ENCODE measurements at regions not wholly inside any gene's neighbourhood (a gene's known extent, or its start where the extent isn't known, plus 50 kb on each side); places are given as distances from the start of the nearest gene placed in this dataset.
"Not testable (repeated sequence)": the region's sequence is repeated elsewhere in the genome, so short reads cannot be mapped to it uniquely, and the experiment has no call there.

DNA sequence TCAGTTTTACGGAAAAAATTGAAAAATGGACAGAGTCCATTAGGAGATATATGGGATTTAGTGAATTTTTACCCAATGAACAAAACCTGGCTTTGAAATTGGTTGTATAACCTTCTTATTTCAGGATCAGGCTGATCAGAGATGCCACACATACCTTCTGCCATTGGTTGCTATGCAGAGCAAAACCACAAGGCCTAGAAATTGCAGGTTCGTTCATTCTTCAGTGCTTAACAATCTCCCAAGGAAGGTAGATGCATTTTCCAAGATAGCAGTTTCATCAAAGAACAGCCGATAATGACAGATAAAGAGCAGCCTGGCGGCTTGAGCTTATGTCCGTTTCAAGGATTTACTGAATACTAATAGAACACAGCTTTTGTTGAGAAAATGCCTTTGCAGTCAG lies 868.8 kb downstream of the EPHA4 start:
- no peak for DNase-seq (ENCODE audit: low read depth in 2 of 2)

DNA sequence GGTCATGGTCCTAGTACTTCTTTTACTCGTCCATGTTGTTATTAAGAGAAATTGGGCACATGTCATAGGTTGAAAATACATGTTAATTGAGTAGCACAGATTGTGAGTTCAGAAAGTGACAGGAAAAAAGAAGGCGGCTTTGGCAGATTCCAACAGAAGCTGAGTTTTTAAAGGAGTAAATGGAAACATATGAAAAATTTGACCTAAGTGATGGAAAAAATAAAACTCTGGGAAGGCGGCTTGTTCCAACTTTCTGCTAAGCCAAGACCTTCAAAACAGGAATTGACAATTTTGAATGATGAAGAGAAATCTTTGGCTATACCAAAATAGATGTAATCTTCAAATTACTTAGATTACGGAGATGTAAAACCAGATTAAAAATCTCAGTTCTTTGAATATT lies 868.0 kb downstream of the EPHA4 start:
- no peak for DNase-seq (ENCODE audit: low read depth in 2 of 2)

DNA sequence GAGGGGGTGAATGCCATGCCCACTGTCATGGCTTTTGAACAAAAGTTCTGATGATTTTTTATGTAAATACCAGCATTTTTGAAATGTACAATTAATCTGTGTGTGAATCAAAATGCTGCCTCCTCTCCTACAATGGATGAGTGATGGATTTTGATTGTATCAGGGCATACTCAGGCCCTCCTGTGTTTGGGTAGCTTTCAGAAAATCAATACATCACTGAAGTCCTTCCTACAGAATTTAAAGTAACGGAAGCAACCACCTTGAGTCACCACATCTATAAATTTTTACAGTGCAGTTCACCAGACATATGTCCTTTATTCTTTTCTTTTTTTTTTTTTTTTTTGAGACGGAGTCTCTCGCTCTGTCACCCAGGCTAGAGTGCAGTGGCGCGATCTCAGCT lies 867.3 kb downstream of the EPHA4 start:
- no peak for DNase-seq (ENCODE audit: low read depth in 2 of 2)

DNA sequence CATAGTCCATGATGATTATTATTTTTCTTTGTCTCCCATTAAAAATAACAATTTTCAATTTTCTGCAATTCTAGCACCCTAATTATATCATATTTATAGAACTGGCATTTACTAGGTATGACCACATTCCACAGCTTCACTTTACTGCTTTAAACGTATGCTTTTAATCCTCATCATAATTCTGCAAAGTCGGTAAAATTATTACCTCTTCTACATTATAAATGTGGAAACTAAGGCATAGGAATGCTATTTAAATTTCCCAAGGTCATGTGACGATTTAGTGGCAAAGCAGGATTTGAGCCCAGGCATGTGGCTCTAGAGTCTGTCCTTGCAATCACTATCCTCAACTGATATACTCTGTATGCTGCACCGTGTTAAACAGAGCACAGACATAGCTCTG lies 866.4 kb downstream of the EPHA4 start:
- DNase-seq (ENCODE audit: low read depth in 2 of 2) = no peak

DNA sequence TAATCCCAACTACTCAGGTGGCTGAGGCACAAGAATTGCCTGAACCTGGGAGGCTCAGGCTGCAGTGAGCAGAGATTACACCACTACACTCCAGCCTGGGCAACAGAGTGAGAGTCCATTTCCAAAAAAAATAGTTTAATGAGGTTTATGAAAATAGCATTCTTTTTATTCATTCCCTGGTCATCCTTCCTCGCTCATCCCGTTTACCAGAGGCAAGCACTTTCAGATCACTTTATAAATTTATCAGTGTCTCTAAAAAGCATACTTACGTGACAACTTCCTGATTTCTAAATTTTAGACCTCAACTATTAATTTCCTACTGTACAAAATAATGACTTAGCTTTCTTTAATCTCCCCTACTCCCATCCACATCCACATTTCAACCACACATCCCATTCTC lies 864.8 kb downstream of the EPHA4 start:
- DNase-seq (ENCODE audit: low read depth in 2 of 2) = no peak

DNA sequence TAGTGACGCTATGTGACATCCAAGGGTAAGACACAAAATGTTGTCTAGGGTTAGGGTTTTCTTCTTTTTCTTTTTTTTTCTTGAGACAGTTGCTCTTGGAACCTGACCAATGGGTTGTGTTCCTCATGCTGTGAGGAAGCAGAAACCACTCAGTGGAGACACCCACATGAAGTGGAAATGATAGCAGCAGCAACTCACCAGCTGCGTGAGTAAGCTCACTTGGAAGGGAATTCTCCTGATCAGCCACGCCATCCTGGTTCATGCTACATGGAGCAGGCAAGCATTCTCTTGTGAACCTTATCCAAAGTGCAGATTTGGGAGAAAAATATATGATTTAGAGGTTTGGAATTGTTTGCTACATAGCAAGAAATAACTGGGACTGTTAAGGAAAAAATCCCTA lies 863.7 kb downstream of the EPHA4 start:
- DNase-seq (ENCODE audit: low read depth in 2 of 2) = no peak

DNA sequence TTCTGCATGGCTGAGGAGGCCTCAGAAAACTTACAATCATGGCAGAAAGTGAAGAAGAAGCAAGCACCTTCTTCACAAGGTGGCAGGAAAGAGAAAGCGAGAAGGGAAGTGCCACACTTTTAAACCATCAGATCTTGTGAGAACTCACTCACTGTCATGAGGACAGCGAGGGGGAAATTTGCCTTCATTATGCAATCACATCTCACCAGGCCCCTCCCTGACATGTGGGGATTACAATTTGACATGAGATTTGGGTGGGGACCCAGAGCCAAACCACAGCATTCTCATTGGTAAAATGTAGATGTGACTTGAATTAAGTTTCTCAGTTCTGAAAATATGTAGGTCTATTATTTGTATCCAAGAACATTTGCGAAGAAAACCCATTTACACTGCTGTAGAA lies 854.8 kb downstream of the EPHA4 start:
- DNase-seq (ENCODE audit: low read depth in 2 of 2) = no peak

DNA sequence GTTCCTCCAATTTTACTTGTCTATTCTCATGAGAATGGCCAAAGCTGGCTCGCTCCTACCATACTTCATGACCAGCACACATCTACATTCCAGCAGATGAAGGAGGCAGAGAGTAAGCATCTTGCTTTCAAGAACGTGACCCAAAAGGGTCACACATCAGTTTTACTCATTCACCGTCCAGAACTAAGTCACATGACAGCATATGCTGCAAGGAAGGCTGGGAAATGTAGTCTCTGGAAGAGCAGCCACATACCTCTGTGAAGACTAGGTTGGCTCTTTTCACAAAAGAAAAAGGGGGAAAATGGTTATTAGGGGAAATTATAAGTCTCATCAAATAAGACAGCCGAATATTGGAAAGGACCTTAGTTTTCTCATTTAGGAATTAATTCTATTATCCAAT lies 835.3 kb downstream of the EPHA4 start:
- DNase-seq (ENCODE audit: low read depth in 2 of 2) = no peak

DNA sequence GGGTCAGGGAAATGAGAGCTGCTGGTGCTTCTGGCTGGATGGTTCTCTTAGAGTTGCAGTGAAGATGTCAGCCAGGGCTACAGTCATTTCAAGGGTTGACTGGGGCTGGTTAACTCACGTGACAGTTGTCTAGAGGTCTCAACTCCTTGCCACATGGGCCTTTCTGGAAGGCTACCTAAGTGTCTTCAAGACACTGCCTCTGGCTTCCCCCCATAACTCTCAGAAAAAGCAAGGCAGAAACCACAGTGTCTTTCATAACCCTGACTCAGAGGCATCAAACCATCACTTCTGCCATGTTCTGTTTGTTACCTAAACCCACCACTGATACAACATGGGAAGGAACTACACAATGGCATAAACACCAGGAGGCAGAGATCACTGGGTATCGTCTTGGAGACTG lies 828.9 kb downstream of the EPHA4 start:
- DNase-seq (ENCODE audit: low read depth in 2 of 2) = no peak

DNA sequence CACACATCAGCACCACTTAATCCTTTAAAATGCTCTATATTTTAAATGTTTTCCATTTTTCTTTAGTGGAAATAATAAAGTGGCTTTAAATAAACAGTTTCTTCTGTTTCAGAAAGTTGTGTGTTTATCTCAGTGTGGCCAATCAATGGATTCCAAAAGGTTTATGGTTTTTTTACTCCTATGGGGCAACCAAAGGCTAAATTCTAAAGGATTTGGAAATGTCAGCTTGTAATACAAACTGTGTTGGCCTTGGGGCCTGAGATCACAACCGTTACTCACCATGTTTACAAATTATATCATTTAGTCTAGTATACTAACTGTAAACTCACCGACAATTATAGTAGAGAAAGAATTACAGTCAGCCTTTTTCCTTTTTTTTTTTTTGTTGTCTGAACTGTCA lies 827.2 kb downstream of the EPHA4 start:
- no peak for DNase-seq (ENCODE audit: low read depth in 2 of 2)

DNA sequence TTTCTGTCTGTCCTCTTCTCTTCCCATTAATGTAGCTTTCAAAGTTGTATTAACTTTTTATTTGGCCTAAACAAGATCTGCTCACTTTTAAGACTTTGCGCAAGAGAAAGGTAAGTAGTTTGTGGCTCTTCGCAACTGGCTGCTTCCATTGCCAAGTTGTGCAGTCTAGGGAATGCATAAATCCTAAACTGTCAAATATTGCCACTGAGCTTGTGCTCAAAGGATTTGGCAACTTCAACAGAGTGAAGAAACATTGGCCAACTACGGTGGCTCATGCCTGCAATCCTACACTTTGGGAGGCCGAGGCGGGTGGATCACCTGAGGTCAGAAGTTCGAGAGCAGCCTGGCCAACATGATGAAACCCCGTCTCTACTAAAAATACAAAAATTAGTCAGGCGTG lies 826.4 kb downstream of the EPHA4 start:
- no peak for DNase-seq (ENCODE audit: low read depth in 2 of 2)

DNA sequence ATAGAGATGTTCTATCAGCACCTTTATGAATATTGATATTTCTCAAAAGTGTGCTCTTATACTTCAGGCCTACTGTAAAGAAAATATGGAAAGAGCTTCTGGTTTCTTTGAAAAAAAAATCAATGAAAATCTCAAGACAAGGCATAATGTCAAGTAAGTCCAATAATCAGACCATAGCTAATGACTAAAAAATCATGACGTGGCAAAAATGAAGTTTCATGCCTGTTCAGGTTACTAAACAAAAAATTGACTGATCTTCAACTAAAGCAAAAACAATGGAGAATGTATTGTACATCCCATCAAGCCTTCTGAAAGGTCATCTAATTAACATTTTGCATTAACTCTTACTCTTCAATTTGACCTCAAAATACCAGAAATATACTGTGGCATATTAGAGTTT lies 824.4 kb downstream of the EPHA4 start:
- no peak for DNase-seq (ENCODE audit: low read depth in 2 of 2)

DNA sequence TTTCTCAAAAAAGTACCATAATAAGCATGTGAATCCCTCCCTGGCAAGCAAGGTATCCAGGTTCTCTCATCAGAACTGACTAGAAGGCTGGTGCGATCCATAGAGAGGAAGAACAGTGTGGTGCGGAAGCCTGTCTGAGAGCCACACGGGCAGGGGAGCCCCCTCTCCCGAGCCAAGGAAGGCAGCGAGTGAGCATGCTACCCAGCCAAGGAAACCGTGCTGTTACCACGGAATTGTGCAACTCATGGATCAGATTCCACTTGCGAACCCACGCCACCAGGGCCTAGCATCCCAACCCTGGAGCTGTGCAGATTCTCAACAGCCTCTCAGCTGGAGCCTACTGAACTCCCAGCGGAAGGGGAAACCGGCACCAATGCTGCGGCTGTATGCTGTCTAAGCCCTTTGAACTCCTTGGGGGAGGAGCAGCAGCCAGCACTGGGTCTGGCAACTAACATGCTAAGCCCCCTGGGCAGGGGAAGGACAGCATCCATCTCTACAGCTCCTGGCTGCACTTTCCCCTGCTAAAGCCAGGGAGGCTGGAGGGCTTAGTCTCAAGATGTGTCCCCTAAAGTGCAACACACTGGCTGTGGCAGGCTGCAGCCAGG lies 823.1 kb downstream of the EPHA4 start:
- DNase-seq (ENCODE audit: low read depth in 2 of 2) = no peak

DNA sequence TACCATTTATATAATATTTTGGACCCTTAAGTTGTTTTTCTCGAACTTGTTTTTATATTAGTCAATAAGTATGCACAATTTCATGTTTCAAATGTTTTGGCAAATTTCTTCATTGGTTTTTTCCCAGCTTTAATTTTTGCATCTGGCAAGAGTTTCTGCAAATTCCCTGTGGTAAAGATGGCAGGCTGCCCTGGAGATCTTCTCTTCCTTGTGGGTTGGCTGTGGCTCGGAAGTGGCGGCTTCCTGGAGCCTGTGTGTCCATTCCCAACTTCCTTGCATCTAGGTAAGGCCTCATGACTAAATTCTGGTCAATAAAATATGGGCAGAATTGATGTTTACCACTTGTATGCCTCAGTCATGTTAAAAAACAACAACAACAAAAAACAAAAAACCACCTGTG lies 818.6 kb downstream of the EPHA4 start:
- no peak for DNase-seq (ENCODE audit: low read depth in 2 of 2)

DNA sequence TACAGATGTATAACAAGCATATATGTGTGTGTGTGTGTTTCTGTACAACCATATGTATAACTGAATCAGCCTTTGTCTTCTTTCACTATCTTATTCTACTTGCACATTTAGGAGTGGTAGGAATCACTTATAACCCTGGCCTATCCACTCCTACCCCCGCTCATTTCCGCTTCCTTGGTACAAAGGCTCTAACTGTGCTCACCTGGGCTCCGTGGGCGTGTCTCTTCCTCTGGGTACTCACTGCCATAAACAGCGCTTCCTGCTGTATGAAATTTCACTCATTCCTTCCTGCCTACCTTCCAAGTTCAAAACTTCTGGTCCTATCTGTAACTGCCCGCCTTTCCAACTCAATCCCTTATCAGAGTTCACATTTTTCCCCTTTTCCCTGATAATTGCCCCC lies 815.5 kb downstream of the EPHA4 start:
- no peak for DNase-seq (ENCODE audit: low read depth in 2 of 2)

DNA sequence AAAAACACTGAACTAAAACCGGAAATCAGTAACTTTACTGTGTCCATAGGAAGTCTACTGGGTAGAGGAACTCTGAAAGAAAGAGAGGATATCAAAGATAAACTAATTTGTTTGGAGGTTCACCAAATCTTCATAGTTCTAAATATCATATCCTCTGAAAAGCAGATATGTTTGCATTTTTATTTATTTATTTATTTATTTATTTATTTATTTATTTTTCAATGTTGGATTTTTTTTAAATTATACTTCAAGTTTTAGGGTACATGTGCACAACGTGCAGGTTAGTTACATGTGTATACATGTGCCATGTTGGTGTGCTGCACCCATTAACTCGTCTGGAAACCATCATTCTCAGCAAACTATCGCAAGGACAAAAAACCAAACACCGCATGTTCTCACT lies 813.7 kb downstream of the EPHA4 start:
- not testable (repeated sequence) for DNase-seq (ENCODE audit: low read depth in 2 of 2)

DNA sequence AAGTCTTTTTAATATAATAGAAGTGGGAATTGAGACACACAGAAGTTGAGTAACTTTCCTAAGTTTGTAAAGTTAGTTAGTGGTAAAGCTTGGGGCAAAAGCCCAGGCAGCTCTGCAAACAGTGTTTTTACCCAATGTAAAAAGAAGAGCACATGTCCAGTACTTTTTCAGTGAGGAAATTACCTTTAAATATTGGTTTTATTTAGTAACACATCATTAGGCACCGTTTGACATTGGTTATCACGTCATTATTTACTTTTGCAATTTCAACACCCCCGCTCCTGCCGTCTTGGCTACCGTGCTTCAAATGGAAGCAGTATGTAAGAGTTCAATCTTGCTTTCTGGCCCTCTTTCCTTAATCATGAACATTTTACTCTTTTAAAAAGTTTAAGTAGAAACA lies 807.9 kb downstream of the EPHA4 start:
- DNase-seq (ENCODE audit: low read depth in 2 of 2) = no peak

DNA sequence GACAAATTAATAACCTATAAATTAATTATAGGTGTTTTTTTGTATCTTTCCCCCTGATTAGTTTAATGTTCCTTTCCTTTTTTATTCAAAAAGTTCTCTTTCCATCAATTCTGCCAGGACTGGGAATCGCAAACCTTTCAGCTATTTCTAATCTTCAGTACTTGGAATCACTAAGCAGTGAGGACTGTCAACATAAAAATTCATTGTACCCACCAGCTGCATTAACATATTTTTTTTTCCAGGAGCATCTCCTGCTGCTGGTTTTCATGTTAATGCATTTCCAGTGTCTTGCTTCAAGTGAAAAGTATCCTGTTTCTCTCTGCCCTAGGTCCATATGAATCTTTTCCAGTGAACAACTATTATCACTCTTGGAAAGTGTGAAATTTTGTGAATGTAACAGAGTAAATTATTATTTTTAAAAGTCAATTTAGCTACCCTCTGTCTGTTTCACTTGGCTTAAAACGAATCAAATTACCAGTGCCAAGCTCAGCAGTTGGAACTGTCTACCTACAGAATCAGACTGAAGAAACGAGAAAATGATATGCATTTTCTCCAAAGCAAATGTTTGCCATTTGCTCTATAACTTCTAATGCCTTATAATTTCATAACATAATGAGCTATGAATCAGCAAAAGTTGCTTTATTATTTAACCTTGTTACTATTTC lies 804.4 kb downstream of the EPHA4 start:
- DNase-seq (ENCODE audit: low read depth in 2 of 2) = no peak

DNA sequence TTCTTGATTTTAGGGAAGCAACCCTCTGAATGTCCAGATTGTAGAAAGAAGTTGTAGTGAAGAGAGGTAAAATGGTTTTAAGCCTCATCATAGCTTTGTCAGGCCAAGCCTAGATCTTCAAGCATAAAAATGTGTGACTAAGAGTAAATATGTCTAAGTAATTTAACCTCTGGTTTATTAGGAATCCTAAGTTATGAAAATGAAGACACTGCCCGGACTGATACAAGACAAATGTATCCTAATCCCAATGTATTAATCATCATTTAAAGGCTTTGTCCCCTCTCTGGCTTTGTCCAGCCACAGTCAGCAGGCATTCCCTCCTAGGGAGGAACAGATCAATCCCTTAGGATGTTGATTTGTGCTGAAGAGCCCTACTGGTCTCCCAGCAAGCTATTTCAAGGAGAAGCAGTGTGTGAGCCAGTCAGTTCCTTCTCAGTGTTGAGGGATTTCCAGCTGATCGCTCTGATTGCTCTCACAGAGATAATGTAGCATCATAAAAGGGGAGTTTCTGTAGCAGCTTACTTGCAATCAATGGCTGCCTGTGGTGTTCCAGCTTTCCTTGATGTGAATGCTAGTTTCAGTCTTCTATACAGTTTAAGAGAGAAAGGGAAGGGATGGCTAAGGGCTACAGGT lies 796.1 kb downstream of the EPHA4 start:
- no peak for DNase-seq (ENCODE audit: low read depth in 2 of 2)

DNA sequence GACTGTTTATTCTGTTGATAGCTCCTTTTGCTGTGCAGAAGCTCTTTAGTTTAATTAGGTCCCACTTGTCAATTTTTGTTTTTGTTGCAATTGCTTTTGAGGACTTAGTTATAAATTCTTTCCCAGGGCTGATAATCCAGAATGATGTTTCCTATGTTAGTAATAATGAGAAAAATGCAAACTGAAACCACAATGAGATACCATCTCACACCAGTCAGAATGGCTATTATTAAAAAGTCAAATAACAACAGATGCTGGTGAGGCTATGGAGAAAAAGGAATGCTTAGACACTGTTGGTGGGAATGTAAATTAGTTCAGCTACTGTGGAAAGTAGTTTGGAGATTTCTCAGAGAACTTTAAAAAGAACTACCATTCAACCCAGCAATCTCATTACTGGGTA lies 793.0 kb downstream of the EPHA4 start:
- not testable (repeated sequence) for DNase-seq (ENCODE audit: low read depth in 2 of 2)

DNA sequence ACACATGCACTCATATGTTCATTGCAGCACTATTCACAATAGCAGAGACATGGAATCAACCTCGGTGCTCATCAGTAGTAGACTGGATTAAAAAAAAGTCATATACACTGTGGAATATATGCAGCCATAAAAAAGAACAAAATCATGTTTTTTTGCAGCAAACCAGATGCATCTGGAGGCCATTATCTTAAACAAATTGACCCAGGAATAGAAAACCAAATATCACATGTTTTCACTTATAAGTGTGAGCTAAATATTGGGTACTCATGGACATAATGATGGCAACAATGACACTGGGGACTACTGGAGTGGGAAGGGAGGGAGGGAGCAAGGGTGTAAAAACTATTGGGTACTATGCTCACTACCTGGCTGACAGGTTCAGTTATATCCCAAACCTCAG lies 792.6 kb downstream of the EPHA4 start:
- DNase-seq (ENCODE audit: low read depth in 2 of 2) = no peak

DNA sequence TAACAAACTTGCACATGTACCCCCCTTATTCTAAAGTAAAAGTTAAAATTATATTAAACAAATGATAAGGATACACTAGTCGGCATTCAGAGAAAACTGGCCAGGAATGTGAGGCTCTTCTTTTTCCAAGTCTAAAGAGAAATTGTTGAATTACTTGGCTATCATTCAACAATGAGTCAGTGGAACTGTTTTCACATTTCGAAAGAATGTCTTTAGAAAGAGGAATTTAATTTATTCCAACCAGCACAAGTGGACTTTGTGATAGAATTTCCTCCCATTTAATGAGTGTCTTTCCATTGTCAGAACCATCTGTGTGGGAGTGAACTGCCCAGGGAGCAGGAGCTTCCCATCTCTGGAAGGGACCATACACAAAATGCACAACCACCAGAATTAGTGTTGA lies 792.2 kb downstream of the EPHA4 start:
- no peak for DNase-seq (ENCODE audit: low read depth in 2 of 2)

DNA sequence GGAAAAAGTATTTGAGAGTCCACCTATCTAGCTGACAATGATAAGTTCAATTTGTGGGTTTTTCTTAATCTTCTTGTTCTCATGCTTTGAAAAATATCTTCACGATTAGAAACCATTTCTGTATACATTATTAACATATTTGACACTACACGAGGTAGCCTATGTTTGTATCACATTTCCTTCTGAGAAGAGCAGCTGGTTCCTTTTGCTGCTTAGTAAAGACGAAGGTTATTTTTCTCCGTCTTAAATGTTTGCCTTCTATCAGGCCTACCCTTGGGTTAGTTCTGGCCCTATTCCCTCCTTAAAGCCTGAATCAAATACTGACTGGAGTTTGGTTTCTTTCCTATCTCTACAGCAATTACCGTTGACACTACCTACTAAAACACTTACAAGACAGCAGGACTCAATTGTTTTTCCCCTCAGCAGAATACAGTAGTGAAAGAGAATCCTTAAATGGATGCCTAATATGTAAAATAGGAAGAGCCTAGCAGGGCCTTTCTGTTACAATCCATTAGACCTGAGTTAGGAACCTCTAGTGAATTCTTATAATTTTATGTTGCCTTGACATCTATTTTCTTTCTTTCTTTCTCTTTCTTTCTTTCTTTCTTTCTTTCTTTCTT lies 790.4 kb downstream of the EPHA4 start:
- no peak for DNase-seq (ENCODE audit: low read depth in 2 of 2)

Measured in activated CD4-positive, alpha-beta T cell treated with anti-CD3 and anti-CD28 coated beads for 24 hours (primary cell).